Kidney capillary endothelial cell (primary cell): ENCODE measurements at regions not wholly inside any gene's neighbourhood (a gene's known extent, or its start where the extent isn't known, plus 50 kb on each side); places are given as distances from the start of the nearest gene placed in this dataset.
"Not testable (repeated sequence)": the region's sequence is repeated elsewhere in the genome, so short reads cannot be mapped to it uniquely, and the experiment has no call there.

Experiments
- DNase-seq: peaks from one replicate; pipeline ENCODE4 v3.0.0-alpha.2; 2018; ENCODE audit warnings: low spot score

DNA sequence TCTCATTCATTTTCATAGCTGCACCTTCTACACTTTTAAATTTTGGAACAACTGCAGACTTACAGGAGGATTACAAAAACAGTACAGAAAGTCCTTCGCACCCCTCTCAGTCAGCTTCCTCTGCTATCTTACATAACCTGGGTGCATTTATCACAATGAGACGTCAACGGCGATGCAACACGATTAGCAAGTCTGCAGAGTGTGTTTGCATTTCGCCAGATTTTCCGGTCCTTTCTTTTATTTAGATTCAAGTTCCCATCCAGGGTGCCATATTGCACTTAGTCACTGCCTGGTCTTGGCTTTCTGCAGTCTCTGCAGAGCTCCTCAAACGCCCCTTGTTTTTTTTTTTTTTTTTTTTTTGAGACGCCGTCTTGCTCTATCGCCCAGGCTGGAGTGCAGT is 85.9 kb downstream of the ASMT start:
- DNase-seq, result no peak

DNA sequence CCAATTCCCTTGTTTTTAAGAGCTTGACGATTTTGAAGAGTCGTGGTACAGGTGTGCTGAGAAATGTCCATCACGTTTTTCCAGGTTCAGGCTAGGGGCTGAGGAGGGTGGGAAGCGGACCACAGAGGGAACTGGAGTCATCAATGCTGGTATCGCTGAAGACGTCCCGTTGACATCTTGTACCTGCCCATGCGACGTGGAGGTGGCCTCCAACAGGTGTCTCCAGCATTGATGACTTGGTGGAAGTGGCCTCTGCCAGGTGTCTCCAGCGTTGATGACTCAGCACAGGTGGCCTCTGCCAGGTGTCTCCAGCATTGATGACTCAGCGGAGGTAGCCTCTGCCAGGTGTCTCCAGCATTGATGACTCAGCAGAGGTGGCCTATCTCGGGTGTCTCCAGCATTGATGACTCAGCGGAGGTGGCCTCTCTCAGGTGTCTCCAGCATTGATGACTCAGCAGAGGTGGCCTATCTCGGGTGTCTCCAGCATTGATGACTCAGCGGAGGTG is 86.6 kb downstream of the ASMT start:
- not testable (repeated sequence) for DNase-seq

GRCh38 chrX:1702142-1702541 is 87.3 kb downstream of the ASMT start:
- DNase-seq, result not testable (repeated sequence)

- DNase-seq, result not testable (repeated sequence)
Observed at GRCh38 chrX:1702557-1702956, 87.7 kb downstream of the ASMT start.

DNA sequence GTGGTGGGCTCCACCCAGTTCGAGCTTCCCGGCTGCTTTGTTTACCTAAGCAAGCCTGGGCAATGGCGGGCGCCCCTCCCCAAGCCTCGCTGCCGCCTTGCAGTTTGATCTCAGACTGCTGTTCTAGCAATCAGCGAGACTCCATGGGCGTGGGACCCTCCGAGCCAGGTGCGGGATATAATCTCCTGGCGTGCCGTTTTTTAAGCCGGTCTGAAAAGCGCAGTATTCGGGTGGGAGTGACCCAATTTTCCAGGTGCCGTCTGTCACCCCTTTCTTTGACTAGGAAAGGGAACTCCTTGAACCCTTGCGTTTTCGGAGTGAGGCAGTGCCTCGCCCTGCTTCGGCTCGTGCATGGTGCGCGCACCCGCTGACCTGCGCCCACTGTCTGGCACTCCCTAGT is 94.4 kb downstream of the ASMT start:
- not testable (repeated sequence) for DNase-seq

DNA sequence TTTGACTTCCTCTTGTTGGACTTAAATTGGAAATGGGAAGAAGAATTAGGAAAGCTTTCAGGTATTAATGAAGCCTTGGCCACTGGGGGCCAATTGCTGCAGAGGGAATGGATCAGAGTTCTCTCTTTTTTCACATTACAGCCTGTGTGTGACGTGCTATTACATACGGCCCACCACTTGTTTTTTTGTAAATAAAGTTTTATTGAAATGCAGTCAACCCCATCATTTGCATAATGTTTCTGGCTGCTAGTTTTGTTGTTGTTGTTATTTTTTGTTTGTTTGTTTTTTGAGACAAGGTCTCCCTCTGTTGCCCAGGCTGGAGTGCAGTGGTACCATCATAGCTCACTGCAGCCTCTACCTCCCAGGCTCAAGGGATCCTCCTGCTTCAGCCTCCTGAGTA is 98.4 kb downstream of the ASMT start:
- no peak for DNase-seq

DNA sequence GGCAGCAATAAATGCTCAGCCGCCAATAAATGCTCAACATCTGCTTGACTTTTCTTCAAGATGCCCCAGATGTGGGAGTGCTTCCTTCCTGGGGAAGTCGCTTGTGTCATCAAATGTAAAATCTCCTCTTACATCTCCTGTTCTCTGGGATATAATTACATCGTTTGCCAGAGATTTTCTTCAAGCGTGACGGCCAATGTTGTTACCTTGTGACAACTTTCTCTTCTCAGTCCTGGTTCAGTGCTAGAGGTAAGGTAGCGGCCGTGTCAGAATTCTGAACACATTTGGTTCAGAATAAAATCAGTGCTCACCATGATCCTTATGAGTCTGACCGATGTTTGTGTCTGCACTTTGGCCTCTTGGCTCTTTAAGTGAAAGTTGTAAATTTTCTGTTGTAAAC is 102.5 kb downstream of the ASMT start:
- DNase-seq, result no peak

DNA sequence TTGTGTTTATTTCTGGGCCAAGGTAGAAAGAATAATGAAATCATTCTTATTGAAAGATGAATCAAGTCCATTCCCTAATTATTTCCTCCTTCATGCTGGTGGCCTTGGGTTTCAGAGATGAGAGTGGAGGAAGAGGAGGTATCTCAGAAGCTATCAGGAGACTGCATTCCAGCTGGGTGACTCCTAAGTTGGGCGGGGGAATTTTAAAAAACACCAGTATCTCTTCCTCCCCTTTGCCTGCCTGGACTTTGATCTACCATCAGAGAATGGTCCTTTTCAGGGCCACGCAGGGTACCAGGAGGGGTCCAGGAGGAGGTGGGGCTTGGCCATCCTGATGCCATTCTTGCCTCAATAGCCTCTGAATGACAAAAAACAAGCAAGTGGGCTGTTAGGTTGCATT is 104.4 kb downstream of the ASMT start:
- no peak for DNase-seq

GRCh38 chrX:1720836-1721235 is 106.0 kb downstream of the ASMT start:
- DNase-seq, result no peak

- DNase-seq, result no peak
Observed at GRCh38 chrX:1725472-1725871, 110.6 kb downstream of the ASMT start.

DNA sequence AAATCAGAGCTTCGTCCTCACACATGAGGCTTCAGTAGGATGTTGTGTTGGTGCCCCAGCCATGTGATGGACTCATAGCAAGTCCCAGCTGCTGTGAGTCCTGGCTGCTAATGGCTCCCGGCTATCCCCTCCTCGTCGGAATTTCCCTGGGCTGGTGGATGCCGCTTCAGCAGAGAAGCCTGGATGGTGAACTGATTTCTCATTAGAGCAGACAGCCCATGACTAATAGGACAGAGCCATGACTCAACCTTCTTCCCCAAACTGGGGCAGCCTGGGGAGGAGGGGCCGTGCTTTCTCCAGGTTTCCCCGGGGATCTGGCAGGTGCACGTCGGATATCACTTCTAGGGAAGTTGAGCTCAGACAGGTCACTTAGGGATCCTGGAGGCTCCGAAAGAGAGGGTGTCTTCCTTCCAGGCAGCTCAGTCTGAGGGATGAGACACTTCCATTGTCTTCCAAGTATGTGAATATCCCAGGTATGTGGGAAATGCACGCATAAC is 112.7 kb downstream of the ASMT start:
- DNase-seq, result no peak

- no peak for DNase-seq
Observed at GRCh38 chrX:1734806-1735205, 119.9 kb downstream of the ASMT start.

DNA sequence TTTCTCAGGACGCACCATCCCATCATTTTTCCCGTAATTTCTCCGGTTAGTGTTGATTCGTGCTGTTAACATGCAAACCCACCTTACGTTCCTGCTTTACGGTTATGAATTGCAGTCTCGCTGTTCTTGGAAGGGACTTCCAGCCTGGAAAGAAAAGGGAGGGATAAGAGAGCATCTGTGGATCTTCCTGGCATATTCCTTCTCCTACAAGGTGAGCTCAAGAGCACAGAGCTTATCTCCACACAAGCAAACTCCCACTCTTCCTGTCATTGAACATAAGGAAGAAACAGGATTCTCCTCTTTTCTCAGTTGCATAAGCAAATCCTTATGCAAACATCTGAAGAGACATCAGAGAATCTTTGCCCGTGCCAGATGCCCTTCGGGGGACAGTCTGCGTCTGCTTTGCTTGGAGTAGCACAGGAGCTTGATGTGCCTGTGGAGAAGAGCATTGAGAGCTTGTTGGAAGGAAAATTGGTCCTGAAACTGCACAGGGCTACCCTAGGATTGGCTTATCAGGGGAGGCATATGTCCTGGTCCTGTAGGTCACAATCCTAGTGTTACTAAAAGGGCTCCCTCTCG is 127.0 kb downstream of the ASMT start:
- DNase-seq, result no peak

GRCh38 chrX:1743105-1743504 is 128.2 kb downstream of the ASMT start:
- no peak for DNase-seq

DNA sequence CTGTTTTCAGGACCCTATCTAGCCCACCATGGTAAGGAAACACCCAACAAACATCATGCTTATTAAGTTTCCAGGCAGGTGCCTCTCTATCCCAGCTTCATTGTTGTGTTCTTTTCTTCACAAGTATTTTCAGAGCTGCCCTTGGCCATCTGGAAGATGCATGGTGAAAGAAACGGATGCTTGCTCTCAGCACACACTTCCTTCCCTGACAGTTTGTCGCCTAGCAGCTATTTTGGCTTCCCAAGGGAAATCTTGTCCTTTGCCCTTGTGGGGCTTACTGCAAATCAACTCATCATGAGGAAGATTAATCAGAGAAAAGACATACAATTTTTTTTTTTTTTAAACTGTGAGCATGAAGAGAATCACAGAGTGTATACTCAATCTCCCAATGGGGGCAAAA is 128.8 kb downstream of the ASMT start:
- no peak for DNase-seq

- no peak for DNase-seq
Observed at GRCh38 chrX:1748408-1748807, 133.5 kb downstream of the ASMT start.

- DNase-seq, result no peak
Observed at GRCh38 chrX:1749499-1749898, 134.6 kb downstream of the ASMT start.

GRCh38 chrX:1750267-1750666 is 135.4 kb downstream of the ASMT start:
- no peak for DNase-seq

DNA sequence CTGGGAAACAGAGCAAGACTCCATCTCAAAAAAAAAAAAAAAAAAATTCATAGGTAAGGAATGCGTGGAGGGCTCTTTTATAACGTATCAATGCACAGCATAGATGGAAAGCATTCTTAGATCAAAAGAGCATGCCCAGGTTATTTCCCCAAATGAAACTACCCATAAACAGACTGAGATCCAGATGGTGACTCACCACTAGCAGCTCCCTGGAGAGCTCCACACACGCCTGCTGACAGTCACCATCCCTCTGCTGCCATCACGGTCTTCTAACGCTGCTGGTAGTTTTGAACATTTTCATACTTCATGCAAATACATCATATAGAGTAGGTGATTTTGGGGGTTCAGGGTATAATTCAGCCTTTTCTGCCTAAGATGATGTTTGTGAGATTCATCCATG is 136.9 kb downstream of the ASMT start:
- no peak for DNase-seq

GRCh38 chrX:1752799-1753198 is 137.9 kb downstream of the ASMT start:
- not testable (repeated sequence) for DNase-seq

- DNase-seq, result no peak
Observed at GRCh38 chrX:1754077-1754476, 139.2 kb downstream of the ASMT start.

- DNase-seq, result no peak
Observed at GRCh38 chrX:1763294-1763693, 148.4 kb downstream of the ASMT start.

- DNase-seq, result not testable (repeated sequence)
Observed at GRCh38 chrX:1764883-1765364, 150.1 kb downstream of the ASMT start.

GRCh38 chrX:1767026-1767425 is 152.2 kb downstream of the ASMT start:
- DNase-seq, result no peak
